ENCODE measurements at regions not wholly inside any gene's neighbourhood (a gene's known extent, or its start where the extent isn't known, plus 50 kb on each side); places are given as distances from the start of the nearest gene placed in this dataset.

GRCh38 chrX:63511361-63511760 lies 160.2 kb upstream of the SPIN4 start:
- TF ChIP-seq, protein P1, sequence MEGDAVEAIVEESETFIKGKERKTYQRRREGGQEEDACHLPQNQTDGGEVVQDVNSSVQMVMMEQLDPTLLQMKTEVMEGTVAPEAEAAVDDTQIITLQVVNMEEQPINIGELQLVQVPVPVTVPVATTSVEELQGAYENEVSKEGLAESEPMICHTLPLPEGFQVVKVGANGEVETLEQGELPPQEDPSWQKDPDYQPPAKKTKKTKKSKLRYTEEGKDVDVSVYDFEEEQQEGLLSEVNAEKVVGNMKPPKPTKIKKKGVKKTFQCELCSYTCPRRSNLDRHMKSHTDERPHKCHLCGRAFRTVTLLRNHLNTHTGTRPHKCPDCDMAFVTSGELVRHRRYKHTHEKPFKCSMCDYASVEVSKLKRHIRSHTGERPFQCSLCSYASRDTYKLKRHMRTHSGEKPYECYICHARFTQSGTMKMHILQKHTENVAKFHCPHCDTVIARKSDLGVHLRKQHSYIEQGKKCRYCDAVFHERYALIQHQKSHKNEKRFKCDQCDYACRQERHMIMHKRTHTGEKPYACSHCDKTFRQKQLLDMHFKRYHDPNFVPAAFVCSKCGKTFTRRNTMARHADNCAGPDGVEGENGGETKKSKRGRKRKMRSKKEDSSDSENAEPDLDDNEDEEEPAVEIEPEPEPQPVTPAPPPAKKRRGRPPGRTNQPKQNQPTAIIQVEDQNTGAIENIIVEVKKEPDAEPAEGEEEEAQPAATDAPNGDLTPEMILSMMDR (IDR thresholded peaks at IDR 0.05): no peak
- DNase-seq (ENCODE audit: low spot score) (no peak), ATAC-seq (ENCODE audit: low FRiP score) (no peak)

- TF ChIP-seq, protein P1 (IDR thresholded peaks at IDR 0.05): no peak
- no peak for ATAC-seq (ENCODE audit: low FRiP score)
Measured at GRCh38 chrX:63508668-63509067, 157.5 kb upstream of the SPIN4 start.

DNA sequence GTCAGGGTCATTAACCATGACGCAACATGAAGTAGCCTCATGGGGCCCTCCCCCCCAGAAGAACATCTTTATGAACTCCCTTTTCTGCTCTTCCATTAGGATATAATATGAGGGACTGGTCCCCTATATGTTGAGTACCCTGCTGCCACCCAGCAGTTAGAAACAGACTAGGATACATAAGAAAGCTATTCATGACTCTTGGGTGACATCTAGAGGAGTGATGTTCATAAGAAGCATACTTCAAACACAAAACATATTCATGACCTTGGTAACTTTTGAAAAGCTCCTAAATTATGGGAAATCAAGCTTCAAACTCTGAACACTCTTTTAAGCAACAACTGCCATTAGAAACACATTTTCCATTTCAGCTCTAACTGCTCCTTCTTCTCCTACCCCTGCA lies 155.2 kb upstream of the SPIN4 start:
- ATAC-seq (ENCODE audit: low FRiP score): no peak
- no peak for DNase-seq (ENCODE audit: low spot score)
- TF ChIP-seq, protein P1 (IDR thresholded peaks at IDR 0.05): no peak

More at GRCh38 chrX:63508668-63509067, 157.5 kb upstream of the SPIN4 start:
- DNase-seq (ENCODE audit: low spot score): no peak

DNA sequence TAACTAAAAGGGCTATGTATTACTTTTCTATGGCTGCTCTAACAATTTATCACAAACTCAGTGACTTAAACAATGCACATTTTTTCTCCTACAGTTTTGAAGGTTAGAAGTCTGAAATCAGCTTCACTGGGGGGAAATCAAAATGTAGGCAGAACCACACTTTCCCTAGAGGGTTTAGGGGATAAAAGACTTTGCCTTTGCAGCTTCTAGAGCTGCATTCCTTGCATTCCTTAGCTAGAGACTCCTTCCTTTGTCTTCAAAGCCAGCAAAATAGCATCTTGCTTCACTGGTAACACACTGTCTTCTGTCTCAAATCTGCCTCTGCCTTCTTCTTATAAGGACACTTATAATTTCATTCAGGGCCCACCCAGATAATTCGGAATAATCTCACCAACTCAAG lies 152.4 kb upstream of the SPIN4 start:
- TF ChIP-seq, protein P1 (IDR thresholded peaks at IDR 0.05): no peak
- no peak for DNase-seq (ENCODE audit: low spot score)

DNA sequence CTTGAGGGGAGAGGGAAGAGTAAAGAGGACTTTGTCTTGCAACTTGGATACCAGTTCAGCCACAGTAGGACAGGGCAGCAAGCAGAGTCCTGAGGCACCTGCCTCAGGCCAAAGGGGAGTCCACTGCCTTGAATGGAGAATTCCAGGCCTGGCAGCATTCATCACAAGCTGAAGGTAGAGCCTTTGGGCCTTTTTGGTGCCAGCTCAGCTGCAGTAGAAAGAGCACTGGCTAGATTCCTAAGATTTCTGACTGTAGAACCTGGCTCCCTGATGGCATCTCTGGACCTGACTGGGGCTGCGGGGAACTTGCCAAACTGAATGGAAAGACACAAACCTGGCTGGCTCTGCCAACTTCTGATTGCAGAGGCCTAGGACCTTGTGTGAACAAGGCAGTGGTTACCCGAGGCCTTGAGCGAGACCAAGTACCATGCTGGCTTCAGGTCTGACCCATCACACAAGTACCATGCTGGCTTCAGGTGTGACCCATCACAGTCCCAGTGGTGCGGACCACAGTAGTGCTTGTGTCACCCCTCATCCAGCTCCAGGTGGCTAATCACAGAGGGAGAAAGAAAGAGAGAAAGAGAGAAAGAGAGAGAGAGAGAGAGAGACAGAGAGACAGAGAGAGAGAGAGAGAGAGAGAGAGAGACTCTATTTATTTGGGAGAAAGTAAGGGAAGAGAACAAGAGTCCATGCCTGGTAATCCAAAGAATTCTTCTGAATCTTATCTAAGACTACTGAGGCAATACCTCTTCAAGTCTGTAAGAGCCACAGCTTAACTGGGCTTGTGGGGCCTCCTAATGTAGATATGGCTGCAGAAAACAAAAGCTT lies 137.6 kb upstream of the SPIN4 start:
- no peak for DNase-seq (ENCODE audit: low spot score)
- ATAC-seq (ENCODE audit: low FRiP score): no peak
- TF ChIP-seq, protein P1 (IDR thresholded peaks at IDR 0.05): no peak

More for the DNA sequence above, 152.4 kb upstream of the SPIN4 start:
- no peak for ATAC-seq (ENCODE audit: low FRiP score)

GRCh38 chrX:63475200-63475599 lies 124.1 kb upstream of the SPIN4 start:
- DNase-seq (ENCODE audit: low spot score) (no peak), ATAC-seq (ENCODE audit: low FRiP score) (no peak)
- TF ChIP-seq, protein P1 (IDR thresholded peaks at IDR 0.05): no peak

- TF ChIP-seq, protein P1 (IDR thresholded peaks at IDR 0.05): no peak
- DNase-seq (ENCODE audit: low spot score) (no peak), ATAC-seq (ENCODE audit: low FRiP score) (no peak)
Measured at GRCh38 chrX:63471004-63471403, 119.9 kb upstream of the SPIN4 start.

Data from omental fat pad (tissue), 3 donors.